ENCODE measurements at regions not wholly inside any gene's neighbourhood (a gene's known extent, or its start where the extent isn't known, plus 50 kb on each side); places are given as distances from the start of the nearest gene placed in this dataset.

DNA sequence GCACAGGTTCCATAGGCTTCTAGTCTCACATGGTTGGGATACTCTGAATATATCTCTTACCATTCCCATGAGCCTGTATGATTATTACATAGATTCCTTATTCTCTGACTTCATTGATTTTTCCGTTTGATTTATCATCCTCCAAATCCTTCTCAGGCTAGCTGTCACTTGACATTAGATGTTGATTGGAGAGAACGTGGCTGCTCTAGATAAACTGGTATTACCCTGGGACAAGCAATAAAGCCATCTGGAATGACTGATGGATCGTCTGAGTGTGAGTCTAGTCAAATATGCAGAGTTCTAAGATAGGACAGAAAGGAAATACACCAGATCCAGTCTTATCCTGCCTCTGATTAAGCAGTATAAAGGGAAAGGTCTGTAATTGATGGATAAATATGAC, 325.6 kb upstream of the EPHA4 start:
- TF ChIP-seq POLR2A (IDR thresholded peaks at IDR 0.05) (no peak), CTCF (IDR thresholded peaks at IDR 0.05) (no peak)
